ENCODE measurements at regions not wholly inside any gene's neighbourhood (a gene's known extent, or its start where the extent isn't known, plus 50 kb on each side); places are given as distances from the start of the nearest gene placed in this dataset.

- TF ChIP-seq CTCF (conservative IDR thresholded peaks at IDR 0.05), result no peak
- no peak for DNase-seq
- Histone ChIP-seq H3K36me3 (ENCODE audit: control insufficient read depth, insufficient read depth, low read length) (no peaks in the 10 kb centered on the region), H3K9ac (ENCODE audit: extremely low read depth, low read length, poor library complexity, severe bottlenecking) (no peak overlapping the region), H3K4me1 (ENCODE audit: control insufficient read depth, insufficient read depth, low read length) (peaks cover 3% of the 10 kb centered on the region), H3K9me3 (ENCODE audit: control insufficient read depth, low read length) (no peaks in the 10 kb centered on the region), H3K27ac (ENCODE audit: low read depth, low read length) (no peak overlapping the region), H3K27me3 (ENCODE audit: control insufficient read depth, insufficient read depth, low read length, poor library complexity, severe bottlenecking) (no peaks in the 10 kb centered on the region), H3K4me3 (ENCODE audit: low read length) (no peak overlapping the region)
- no peak overlapping the region for H3K4me3 Mint-ChIP-seq
- no peaks in the 10 kb centered on the region for H3K36me3 Mint-ChIP-seq (ENCODE audit: low read depth)
- H3K9me3 Mint-ChIP-seq, result no peaks in the 10 kb centered on the region
- H3K27me3 Mint-ChIP-seq (ENCODE audit: insufficient read depth), result no peaks in the 10 kb centered on the region
- WGBS, 2 experiments (ENCODE audit: insufficient coverage in 1 of 2, insufficient read length in 1 of 2), result 85 to 100% methylated on average over 1 to 2 of the region's 5 CpGs
- peaks cover 6% of the 10 kb centered on the region for H3K4me1 Mint-ChIP-seq
- no peak overlapping the region for H3K27ac Mint-ChIP-seq
These were observed 732.8 kb upstream of the SLC10A2 start for GRCh38 chr13:103799028-103799427.

GRCh38 chr13:103795892-103796478 lies 729.8 kb upstream of the SLC10A2 start:
- H3K36me3 Mint-ChIP-seq (ENCODE audit: low read depth), result no peaks in the 10 kb centered on the region
- no peak for TF ChIP-seq CTCF (conservative IDR thresholded peaks at IDR 0.05)
- H3K4me3 ChIP-seq (ENCODE audit: low read length), result no peak overlapping the region
- no peak for DNase-seq
- 85% methylated on average over 3 of the region's 3 CpGs; no CpG with 5 or more reads in 1 of the 2 experiments for WGBS, 2 experiments (ENCODE audit: insufficient coverage in 1 of 2, insufficient read length in 1 of 2)
- no peak overlapping the region for H3K4me3 Mint-ChIP-seq
- H3K27ac ChIP-seq (ENCODE audit: low read depth, low read length), result no peak overlapping the region
- H3K4me1 ChIP-seq (ENCODE audit: control insufficient read depth, insufficient read depth, low read length), result no peaks in the 10 kb centered on the region
- H3K27me3 Mint-ChIP-seq (ENCODE audit: insufficient read depth), result no peaks in the 10 kb centered on the region
- H3K9ac ChIP-seq (ENCODE audit: extremely low read depth, low read length, poor library complexity, severe bottlenecking), result no peak overlapping the region
- H3K9me3 Mint-ChIP-seq, result peaks cover 15% of the 10 kb centered on the region
- H3K36me3 ChIP-seq (ENCODE audit: control insufficient read depth, insufficient read depth, low read length), result no peaks in the 10 kb centered on the region
- no peaks in the 10 kb centered on the region for H3K27me3 ChIP-seq (ENCODE audit: control insufficient read depth, insufficient read depth, low read length, poor library complexity, severe bottlenecking)
- H3K27ac Mint-ChIP-seq, result no peak overlapping the region
- no peaks in the 10 kb centered on the region for H3K4me1 Mint-ChIP-seq
- H3K9me3 ChIP-seq (ENCODE audit: control insufficient read depth, low read length), result no peaks in the 10 kb centered on the region

- Mint-ChIP-seq H3K27ac (no peak overlapping the region), H3K27me3 (ENCODE audit: insufficient read depth) (no peaks in the 10 kb centered on the region), H3K4me3 (no peak overlapping the region), H3K4me1 (no peaks in the 10 kb centered on the region), H3K36me3 (ENCODE audit: low read depth) (no peaks in the 10 kb centered on the region), H3K9me3 (peaks cover 15% of the 10 kb centered on the region)
- no peak overlapping the region for H3K4me3 ChIP-seq (ENCODE audit: low read length)
- no peak overlapping the region for H3K27ac ChIP-seq (ENCODE audit: low read depth, low read length)
- no peaks in the 10 kb centered on the region for H3K27me3 ChIP-seq (ENCODE audit: control insufficient read depth, insufficient read depth, low read length, poor library complexity, severe bottlenecking)
- 94 to 100% methylated on average over 2 of the region's 2 CpGs for WGBS, 2 experiments (ENCODE audit: insufficient coverage in 1 of 2, insufficient read length in 1 of 2)
- peak; percentile 25 for TF ChIP-seq CTCF (conservative IDR thresholded peaks at IDR 0.05)
- H3K9me3 ChIP-seq (ENCODE audit: control insufficient read depth, low read length), result no peaks in the 10 kb centered on the region
- H3K9ac ChIP-seq (ENCODE audit: extremely low read depth, low read length, poor library complexity, severe bottlenecking), result no peak overlapping the region
- H3K36me3 ChIP-seq (ENCODE audit: control insufficient read depth, insufficient read depth, low read length), result no peaks in the 10 kb centered on the region
- H3K4me1 ChIP-seq (ENCODE audit: control insufficient read depth, insufficient read depth, low read length), result no peaks in the 10 kb centered on the region
- DNase-seq, result no peak
These were observed 728.3 kb upstream of the SLC10A2 start for GRCh38 chr13:103794526-103794925.

Measured in endodermal cell (in vitro differentiated cells).